H1 (cell line): ENCODE measurements at regions not wholly inside any gene's neighbourhood (a gene's known extent, or its start where the extent isn't known, plus 50 kb on each side); places are given as distances from the start of the nearest gene placed in this dataset.

Source experiments
- BACH1 ChIP-seq: IDR thresholded peaks from 2 replicates; pipeline ENCODE4 v1.6.1; 2012; ENCODE audit warnings: low read length, improper control_type of control experiment
- CEBPB ChIP-seq: IDR thresholded peaks from 2 replicates; pipeline ENCODE4 v1.6.1; 2012; ENCODE audit warnings: low read depth, low read length
- EP300 ChIP-seq, 2 experiments: IDR thresholded peaks; 1 replicate in 1 of 2; 2 replicates in 1 of 2; pipeline ENCODE4 v1.6.1; 2011 to 2012; ENCODE audit warnings: low read depth in 2 of 2, low read length in 2 of 2, mild to moderate bottlenecking in 2 of 2, borderline replicate concordance in 1 of 2, inconsistent platforms in 1 of 2, moderate library complexity in 1 of 2
- GABPA ChIP-seq: IDR thresholded peaks from 2 replicates; pipeline ENCODE4 v1.6.1; 2011; ENCODE audit warnings: mild to moderate bottlenecking, low read length, moderate library complexity, borderline replicate concordance; ENCODE audit not compliant: insufficient read depth
- JUND ChIP-seq: IDR thresholded peaks from 2 replicates; pipeline ENCODE4 v1.6.1; 2011; ENCODE audit warnings: mild to moderate bottlenecking, improper control_type of control experiment, low read length
- RAD21 ChIP-seq, 2 experiments: IDR thresholded peaks in 1 of 2; conservative IDR thresholded peaks in 1 of 2; 2 replicates each; pipeline ENCODE4 v1.6.1; 2011; ENCODE audit warnings: low read depth in 2 of 2, low read length in 2 of 2, improper control_type of control experiment in 1 of 2, inconsistent platforms in 1 of 2, mild to moderate bottlenecking in 1 of 2, moderate library complexity in 1 of 2

GRCh38 chr14:87153391-87153790, 839.6 kb downstream of the GALC start:
- no peak for TF ChIP-seq JUND
- TF ChIP-seq EP300 (IDR thresholded peaks at IDR 0.05; ENCODE audit: borderline replicate concordance in 1 of 2, low read depth in 2 of 2, low read length in 2 of 2): no peak
- no peak for TF ChIP-seq GABPA
- no peak for TF ChIP-seq BACH1
- TF ChIP-seq CEBPB: no peak
- no peak for TF ChIP-seq RAD21 (IDR thresholded peaks at IDR 0.05 in 1 of 2, conservative IDR thresholded peaks at IDR 0.05 in 1 of 2; ENCODE audit: low read depth in 2 of 2, low read length in 2 of 2)
